SK-N-SH treated with all-trans-retinoic acid at 6 μM for 48 hours (cell line): ENCODE measurements at regions not wholly inside any gene's neighbourhood (a gene's known extent, or its start where the extent isn't known, plus 50 kb on each side); places are given as distances from the start of the nearest gene placed in this dataset.

Source experiments
- ARNTL ChIP-seq: fragments of 450-650 bp; formaldehyde crosslinking; IDR thresholded peaks from 2 replicates; pipeline ENCODE4 v1.5.0; 2020; ENCODE audit warnings: low read depth, mild to moderate bottlenecking, moderate library complexity, borderline replicate concordance
- CSRNP3 ChIP-seq: fragments of 250-450 bp; sonication (Bioruptor Pico); IDR thresholded peaks from 2 replicates; pipeline ENCODE4 v1.5.1; 2021; ENCODE audit warnings: mild to moderate bottlenecking, moderate library complexity
- ESRRG ChIP-seq: fragments of 250-450 bp; sonication (Bioruptor Pico); IDR thresholded peaks from 2 replicates; pipeline ENCODE4 v1.6.1; 2021; ENCODE audit warnings: mild to moderate bottlenecking
- GLIS3 ChIP-seq: fragments of 250-450 bp; sonication (Bioruptor Pico); IDR thresholded peaks from 2 replicates; pipeline ENCODE4 v1.5.0; 2020; ENCODE audit warnings: mild to moderate bottlenecking, moderate library complexity
- OSR1 ChIP-seq: fragments of 250-450 bp; sonication (Bioruptor Pico); IDR thresholded peaks from 2 replicates; pipeline ENCODE4 v1.8.0; 2022; ENCODE audit warnings: moderate library complexity, mild to moderate bottlenecking, inconsistent platforms
- PATZ1 ChIP-seq: fragments of 250-450 bp; sonication (Bioruptor Pico); IDR thresholded peaks from 2 replicates; pipeline ENCODE4 v1.8.0; 2020; ENCODE audit warnings: mild to moderate bottlenecking, moderate library complexity, borderline replicate concordance
- RARB ChIP-seq: fragments of 250-450 bp; sonication (Bioruptor Pico); IDR thresholded peaks from 2 replicates; pipeline ENCODE4 v1.8.0; 2021; ENCODE audit warnings: mild to moderate bottlenecking, moderate library complexity
- SNAI2 ChIP-seq: fragments of 250-450 bp; sonication (Bioruptor Pico); IDR thresholded peaks from 2 replicates; pipeline ENCODE4 v1.5.0; 2020; ENCODE audit warnings: mild to moderate bottlenecking, moderate library complexity
- ZFP3 ChIP-seq: fragments of 250-450 bp; sonication (Bioruptor Pico); IDR thresholded peaks from 2 replicates; pipeline ENCODE4 v1.5.0; 2020; ENCODE audit warnings: mild to moderate bottlenecking, moderate library complexity
- ZNF8 ChIP-seq: fragments of 450-650 bp; formaldehyde crosslinking; IDR thresholded peaks from 2 replicates; pipeline ENCODE4 v1.5.0; 2020; ENCODE audit warnings: mild to moderate bottlenecking, moderate library complexity

- TF ChIP-seq RARB (no peak), PATZ1 (CRISPR knock-in tag) (no peak), SNAI2 (no peak), ZNF8 (no peak), OSR1 (CRISPR knock-in tag) (no peak), CSRNP3 (CRISPR knock-in tag) (no peak), ARNTL (no peak), ESRRG (CRISPR knock-in tag) (no peak), GLIS3 (no peak), ZFP3 (CRISPR knock-in tag) (no peak)
These were observed 278.4 kb upstream of the FAM98A start for GRCh38 chr2:33877348-33878016.
